GM23338 (cell line): ENCODE measurements at regions not wholly inside any gene's neighbourhood (a gene's known extent, or its start where the extent isn't known, plus 50 kb on each side); places are given as distances from the start of the nearest gene placed in this dataset.

Experiments used
- ATAC-seq: fragments of 200-7000 bp; cut with Tn5 transposase; 3 replicates; pipeline ENCODE4 v1.9.1; 2020
- DNase-seq: peaks from one replicate; pipeline ENCODE4 v3.0.0-alpha.2; 2015; ENCODE audit warnings: low spot score
- H2AFZ ChIP-seq: fragments of 200-600 bp; sonication (generic); 2 replicates; pipeline ENCODE4 v1.8.0; 2016; ENCODE audit warnings: antibody characterized with exemption, mild to moderate bottlenecking, moderate library complexity
- H3F3A ChIP-seq: fragments of 200-600 bp; sonication (generic); replicated peaks from 2 replicates; pipeline ENCODE4 v1.8.0; 2017; ENCODE audit warnings: antibody characterized with exemption, mixed run types, low read depth
- H3K27ac ChIP-seq: fragments of 200-600 bp; sonication (generic); 2 replicates; pipeline ENCODE4 v1.6.1; 2016; ENCODE audit warnings: low read depth
- H3K27me3 ChIP-seq: fragments of 200-600 bp; sonication (generic); 2 replicates; pipeline ENCODE4 v1.8.0; 2016; ENCODE audit warnings: mild to moderate bottlenecking, mixed run types, moderate library complexity; ENCODE audit not compliant: insufficient read depth
- H3K36me3 ChIP-seq: fragments of 200-600 bp; sonication (generic); 2 replicates; pipeline ENCODE4 v1.8.0; 2016; ENCODE audit warnings: mild to moderate bottlenecking; ENCODE audit not compliant: insufficient read depth
- H3K4me1 ChIP-seq: fragments of 200-600 bp; sonication (generic); 2 replicates; pipeline ENCODE4 v1.8.0; 2016; ENCODE audit warnings: mild to moderate bottlenecking, moderate library complexity; ENCODE audit not compliant: insufficient read depth
- H3K4me2 ChIP-seq: fragments of 200-600 bp; sonication (generic); 2 replicates; pipeline ENCODE4 v1.7.1; 2017; ENCODE audit warnings: mixed run types
- H3K4me3 ChIP-seq: fragments of 200-600 bp; sonication (generic); 2 replicates; pipeline ENCODE4 v1.6.1; 2016; ENCODE audit warnings: mixed run types
- H3K79me2 ChIP-seq: fragments of 200-600 bp; sonication (generic); replicated peaks from 2 replicates; pipeline ENCODE4 v1.8.0; 2017; ENCODE audit warnings: mild to moderate bottlenecking; ENCODE audit not compliant: insufficient read depth
- H3K9me2 ChIP-seq: fragments of 200-600 bp; sonication (generic); 2 replicates; pipeline ENCODE4 v1.8.0; 2017; ENCODE audit not compliant: insufficient read depth
- H4K20me1 ChIP-seq: fragments of 200-600 bp; sonication (generic); replicated peaks from 2 replicates; pipeline ENCODE4 v1.8.0; 2017; ENCODE audit warnings: mild to moderate bottlenecking; ENCODE audit not compliant: insufficient read depth
- H3K27ac Mint-ChIP-seq: 2 replicates; pipeline ENCODE4 v1.8.0; 2020; ENCODE audit warnings: inconsistent platforms, mild to moderate bottlenecking, moderate library complexity, mixed read lengths
- H3K27me3 Mint-ChIP-seq: 3 replicates; pipeline ENCODE4 v1.8.0; 2022; ENCODE audit warnings: low read depth, mild to moderate bottlenecking, moderate library complexity, mixed read lengths, inconsistent platforms; ENCODE audit not compliant: insufficient read depth, poor library complexity
- H3K36me3 Mint-ChIP-seq: 3 replicates; pipeline ENCODE4 v1.8.0; 2021; ENCODE audit warnings: low read depth, mild to moderate bottlenecking, inconsistent platforms, moderate library complexity, mixed read lengths
- H3K4me1 Mint-ChIP-seq: 3 replicates; pipeline ENCODE4 v1.8.0; 2020; ENCODE audit warnings: mild to moderate bottlenecking, inconsistent platforms, mixed read lengths
- H3K4me3 Mint-ChIP-seq: 3 replicates; pipeline ENCODE4 v1.8.0; 2021; ENCODE audit warnings: moderate library complexity, mild to moderate bottlenecking, inconsistent platforms, mixed read lengths
- H3K9me3 Mint-ChIP-seq: 3 replicates; pipeline ENCODE4 v1.8.0; 2020; ENCODE audit warnings: moderate library complexity, mild to moderate bottlenecking, inconsistent platforms, mixed read lengths
- CTCF ChIP-seq, 2 experiments: fragments of 200-600 bp in 1 of 2; sonication (generic) in 1 of 2; conservative IDR thresholded peaks; 2 replicates each; pipeline versions ENCODE4 v1.5.1 to v1.6.1; 2016 to 2017; ENCODE audit warnings: antibody characterized with exemption in 2 of 2, low read depth in 2 of 2, mild to moderate bottlenecking in 2 of 2, moderate library complexity in 1 of 2
- ETS1 ChIP-seq: IDR thresholded peaks from 2 replicates; pipeline ENCODE4 v1.6.1; 2016; ENCODE audit warnings: antibody characterized with exemption
- EZH2phosphoT487 ChIP-seq: fragments of 200-600 bp; sonication (generic); IDR thresholded peaks from one replicate; pipeline ENCODE4 v1.8.1; 2018; ENCODE audit warnings: antibody characterized with exemption; ENCODE audit not compliant: unreplicated experiment
- JUNB ChIP-seq: IDR thresholded peaks from one replicate; pipeline ENCODE4 v1.6.1; 2016; ENCODE audit warnings: antibody characterized with exemption; ENCODE audit not compliant: unreplicated experiment
- NANOG ChIP-seq: IDR thresholded peaks from 2 replicates; pipeline ENCODE4 v1.6.1; 2016; ENCODE audit warnings: antibody characterized with exemption, borderline replicate concordance
- POLR2AphosphoS5 ChIP-seq: IDR thresholded peaks from 2 replicates; pipeline ENCODE4 v1.6.1; 2016; ENCODE audit warnings: antibody characterized with exemption, low read depth
- ZNF114 ChIP-seq: fragments of 250-450 bp; sonication (Bioruptor Pico); IDR thresholded peaks from 2 replicates; pipeline ENCODE4 v1.5.0; 2020; ENCODE audit warnings: mild to moderate bottlenecking, moderate library complexity
- TF ChIP-seq, protein P1 (sequence below): IDR thresholded peaks from one replicate; pipeline ENCODE4 v1.6.1; 2018; ENCODE audit warnings: antibody characterized with exemption; ENCODE audit not compliant: unreplicated experiment
- TF ChIP-seq, protein P2 (sequence below): fragments of 250-450 bp; sonication (Bioruptor Pico); IDR thresholded peaks from 2 replicates; pipeline ENCODE4 v1.5.0; 2020; ENCODE audit warnings: mild to moderate bottlenecking, moderate library complexity

- no peak overlapping the region for H2AFZ ChIP-seq
- Mint-ChIP-seq H3K27me3 (no peaks in the 10 kb centered on the region), H3K4me1 (peaks cover 8% of the 10 kb centered on the region; the same call in 2 of the 3 replicates), H3K4me3 (no peak overlapping the region), H3K27ac (no peak overlapping the region), H3K36me3 (no peaks in the 10 kb centered on the region), H3K9me3 (no peaks in the 10 kb centered on the region)
- no peaks in the 10 kb centered on the region for H3K36me3 ChIP-seq
- ATAC-seq, result no peak
- TF ChIP-seq EZH2phosphoT487 (no peak), NANOG (no peak), JUNB (no peak), ETS1 (no peak), ZNF114 (CRISPR knock-in tag) (no peak), CTCF (conservative IDR thresholded peaks at IDR 0.05; ENCODE audit: low read depth in 2 of 2) (no peak), POLR2AphosphoS5 (no peak)
- TF ChIP-seq, protein P1, sequence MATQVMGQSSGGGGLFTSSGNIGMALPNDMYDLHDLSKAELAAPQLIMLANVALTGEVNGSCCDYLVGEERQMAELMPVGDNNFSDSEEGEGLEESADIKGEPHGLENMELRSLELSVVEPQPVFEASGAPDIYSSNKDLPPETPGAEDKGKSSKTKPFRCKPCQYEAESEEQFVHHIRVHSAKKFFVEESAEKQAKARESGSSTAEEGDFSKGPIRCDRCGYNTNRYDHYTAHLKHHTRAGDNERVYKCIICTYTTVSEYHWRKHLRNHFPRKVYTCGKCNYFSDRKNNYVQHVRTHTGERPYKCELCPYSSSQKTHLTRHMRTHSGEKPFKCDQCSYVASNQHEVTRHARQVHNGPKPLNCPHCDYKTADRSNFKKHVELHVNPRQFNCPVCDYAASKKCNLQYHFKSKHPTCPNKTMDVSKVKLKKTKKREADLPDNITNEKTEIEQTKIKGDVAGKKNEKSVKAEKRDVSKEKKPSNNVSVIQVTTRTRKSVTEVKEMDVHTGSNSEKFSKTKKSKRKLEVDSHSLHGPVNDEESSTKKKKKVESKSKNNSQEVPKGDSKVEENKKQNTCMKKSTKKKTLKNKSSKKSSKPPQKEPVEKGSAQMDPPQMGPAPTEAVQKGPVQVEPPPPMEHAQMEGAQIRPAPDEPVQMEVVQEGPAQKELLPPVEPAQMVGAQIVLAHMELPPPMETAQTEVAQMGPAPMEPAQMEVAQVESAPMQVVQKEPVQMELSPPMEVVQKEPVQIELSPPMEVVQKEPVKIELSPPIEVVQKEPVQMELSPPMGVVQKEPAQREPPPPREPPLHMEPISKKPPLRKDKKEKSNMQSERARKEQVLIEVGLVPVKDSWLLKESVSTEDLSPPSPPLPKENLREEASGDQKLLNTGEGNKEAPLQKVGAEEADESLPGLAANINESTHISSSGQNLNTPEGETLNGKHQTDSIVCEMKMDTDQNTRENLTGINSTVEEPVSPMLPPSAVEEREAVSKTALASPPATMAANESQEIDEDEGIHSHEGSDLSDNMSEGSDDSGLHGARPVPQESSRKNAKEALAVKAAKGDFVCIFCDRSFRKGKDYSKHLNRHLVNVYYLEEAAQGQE, result no peak
- TF ChIP-seq, protein P2, sequence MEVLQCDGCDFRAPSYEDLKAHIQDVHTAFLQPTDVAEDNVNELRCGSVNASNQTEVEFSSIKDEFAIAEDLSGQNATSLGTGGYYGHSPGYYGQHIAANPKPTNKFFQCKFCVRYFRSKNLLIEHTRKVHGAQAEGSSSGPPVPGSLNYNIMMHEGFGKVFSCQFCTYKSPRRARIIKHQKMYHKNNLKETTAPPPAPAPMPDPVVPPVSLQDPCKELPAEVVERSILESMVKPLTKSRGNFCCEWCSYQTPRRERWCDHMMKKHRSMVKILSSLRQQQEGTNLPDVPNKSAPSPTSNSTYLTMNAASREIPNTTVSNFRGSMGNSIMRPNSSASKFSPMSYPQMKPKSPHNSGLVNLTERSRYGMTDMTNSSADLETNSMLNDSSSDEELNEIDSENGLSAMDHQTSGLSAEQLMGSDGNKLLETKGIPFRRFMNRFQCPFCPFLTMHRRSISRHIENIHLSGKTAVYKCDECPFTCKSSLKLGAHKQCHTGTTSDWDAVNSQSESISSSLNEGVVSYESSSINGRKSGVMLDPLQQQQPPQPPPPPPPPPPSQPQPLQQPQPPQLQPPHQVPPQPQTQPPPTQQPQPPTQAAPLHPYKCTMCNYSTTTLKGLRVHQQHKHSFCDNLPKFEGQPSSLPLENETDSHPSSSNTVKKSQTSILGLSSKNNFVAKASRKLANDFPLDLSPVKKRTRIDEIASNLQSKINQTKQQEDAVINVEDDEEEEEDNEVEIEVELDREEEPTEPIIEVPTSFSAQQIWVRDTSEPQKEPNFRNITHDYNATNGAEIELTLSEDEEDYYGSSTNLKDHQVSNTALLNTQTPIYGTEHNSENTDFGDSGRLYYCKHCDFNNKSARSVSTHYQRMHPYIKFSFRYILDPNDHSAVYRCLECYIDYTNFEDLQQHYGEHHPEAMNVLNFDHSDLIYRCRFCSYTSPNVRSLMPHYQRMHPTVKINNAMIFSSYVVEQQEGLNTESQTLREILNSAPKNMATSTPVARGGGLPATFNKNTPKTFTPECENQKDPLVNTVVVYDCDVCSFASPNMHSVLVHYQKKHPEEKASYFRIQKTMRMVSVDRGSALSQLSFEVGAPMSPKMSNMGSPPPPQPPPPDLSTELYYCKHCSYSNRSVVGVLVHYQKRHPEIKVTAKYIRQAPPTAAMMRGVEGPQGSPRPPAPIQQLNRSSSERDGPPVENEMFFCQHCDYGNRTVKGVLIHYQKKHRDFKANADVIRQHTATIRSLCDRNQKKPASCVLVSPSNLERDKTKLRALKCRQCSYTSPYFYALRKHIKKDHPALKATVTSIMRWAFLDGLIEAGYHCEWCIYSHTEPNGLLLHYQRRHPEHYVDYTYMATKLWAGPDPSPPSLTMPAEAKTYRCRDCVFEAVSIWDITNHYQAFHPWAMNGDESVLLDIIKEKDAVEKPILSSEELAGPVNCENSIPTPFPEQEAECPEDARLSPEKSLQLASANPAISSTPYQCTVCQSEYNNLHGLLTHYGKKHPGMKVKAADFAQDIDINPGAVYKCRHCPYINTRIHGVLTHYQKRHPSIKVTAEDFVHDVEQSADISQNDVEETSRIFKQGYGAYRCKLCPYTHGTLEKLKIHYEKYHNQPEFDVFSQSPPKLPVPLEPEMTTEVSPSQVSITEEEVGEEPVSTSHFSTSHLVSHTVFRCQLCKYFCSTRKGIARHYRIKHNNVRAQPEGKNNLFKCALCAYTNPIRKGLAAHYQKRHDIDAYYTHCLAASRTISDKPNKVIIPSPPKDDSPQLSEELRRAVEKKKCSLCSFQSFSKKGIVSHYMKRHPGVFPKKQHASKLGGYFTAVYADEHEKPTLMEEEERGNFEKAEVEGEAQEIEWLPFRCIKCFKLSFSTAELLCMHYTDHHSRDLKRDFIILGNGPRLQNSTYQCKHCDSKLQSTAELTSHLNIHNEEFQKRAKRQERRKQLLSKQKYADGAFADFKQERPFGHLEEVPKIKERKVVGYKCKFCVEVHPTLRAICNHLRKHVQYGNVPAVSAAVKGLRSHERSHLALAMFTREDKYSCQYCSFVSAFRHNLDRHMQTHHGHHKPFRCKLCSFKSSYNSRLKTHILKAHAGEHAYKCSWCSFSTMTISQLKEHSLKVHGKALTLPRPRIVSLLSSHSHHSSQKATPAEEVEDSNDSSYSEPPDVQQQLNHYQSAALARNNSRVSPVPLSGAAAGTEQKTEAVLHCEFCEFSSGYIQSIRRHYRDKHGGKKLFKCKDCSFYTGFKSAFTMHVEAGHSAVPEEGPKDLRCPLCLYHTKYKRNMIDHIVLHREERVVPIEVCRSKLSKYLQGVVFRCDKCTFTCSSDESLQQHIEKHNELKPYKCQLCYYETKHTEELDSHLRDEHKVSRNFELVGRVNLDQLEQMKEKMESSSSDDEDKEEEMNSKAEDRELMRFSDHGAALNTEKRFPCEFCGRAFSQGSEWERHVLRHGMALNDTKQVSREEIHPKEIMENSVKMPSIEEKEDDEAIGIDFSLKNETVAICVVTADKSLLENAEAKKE, result no peak
- no peak overlapping the region for H3K4me2 ChIP-seq
- no peaks in the 10 kb centered on the region for H4K20me1 ChIP-seq
- no peaks in the 10 kb centered on the region for H3F3A ChIP-seq
- no peaks in the 10 kb centered on the region for H3K27me3 ChIP-seq
- no peak overlapping the region for H3K27ac ChIP-seq
- H3K9me2 ChIP-seq, result no peaks in the 10 kb centered on the region
- H3K4me1 ChIP-seq, result peaks cover 7% of the 10 kb centered on the region; the same call in 1 of the 2 replicates
- no peaks in the 10 kb centered on the region for H3K79me2 ChIP-seq
- no peak overlapping the region for H3K4me3 ChIP-seq
- DNase-seq, result no peak
Observed at GRCh38 chr12:60195483-60195882, 599.7 kb downstream of the SLC16A7 start.
